ACHN (cell line): ENCODE measurements at regions not wholly inside any gene's neighbourhood (a gene's known extent, or its start where the extent isn't known, plus 50 kb on each side); places are given as distances from the start of the nearest gene placed in this dataset.

Experiments used
- DNase-seq: peaks from one replicate; pipeline ENCODE4 v3.0.0-alpha.2; 2015
- in situ Hi-C: cut with HindIII; loops from 2 replicates; pipeline ENCODE4 v1.10.0; 2017; ENCODE audit warnings: low sequenced_read_pairs, low pct_ligation_motif_present, low pct_unique_long_range_greater_than_20kb

DNA sequence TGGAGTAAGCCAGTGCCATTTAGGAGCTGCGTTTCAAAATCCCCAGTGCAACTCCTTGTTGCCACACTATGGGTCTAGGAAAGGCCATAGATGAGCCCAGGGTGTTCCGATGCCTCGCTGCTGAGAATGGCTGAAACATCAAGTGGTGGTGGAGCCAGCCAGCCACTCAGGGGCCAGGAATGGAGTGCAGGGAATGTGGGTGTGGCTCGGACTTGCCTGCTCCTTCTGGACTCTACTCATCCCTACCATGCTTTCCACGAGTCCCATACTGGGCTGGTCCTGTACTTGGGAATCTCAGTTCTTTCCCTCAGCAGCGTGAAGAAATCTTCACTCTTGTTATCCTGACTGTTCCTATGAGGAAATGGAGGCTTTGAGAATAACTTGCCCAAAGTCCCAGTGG lies 143.5 kb downstream of the INSIG2 start:
- in situ Hi-C loops, result no loop called here
- DNase-seq, result no peak

DNA sequence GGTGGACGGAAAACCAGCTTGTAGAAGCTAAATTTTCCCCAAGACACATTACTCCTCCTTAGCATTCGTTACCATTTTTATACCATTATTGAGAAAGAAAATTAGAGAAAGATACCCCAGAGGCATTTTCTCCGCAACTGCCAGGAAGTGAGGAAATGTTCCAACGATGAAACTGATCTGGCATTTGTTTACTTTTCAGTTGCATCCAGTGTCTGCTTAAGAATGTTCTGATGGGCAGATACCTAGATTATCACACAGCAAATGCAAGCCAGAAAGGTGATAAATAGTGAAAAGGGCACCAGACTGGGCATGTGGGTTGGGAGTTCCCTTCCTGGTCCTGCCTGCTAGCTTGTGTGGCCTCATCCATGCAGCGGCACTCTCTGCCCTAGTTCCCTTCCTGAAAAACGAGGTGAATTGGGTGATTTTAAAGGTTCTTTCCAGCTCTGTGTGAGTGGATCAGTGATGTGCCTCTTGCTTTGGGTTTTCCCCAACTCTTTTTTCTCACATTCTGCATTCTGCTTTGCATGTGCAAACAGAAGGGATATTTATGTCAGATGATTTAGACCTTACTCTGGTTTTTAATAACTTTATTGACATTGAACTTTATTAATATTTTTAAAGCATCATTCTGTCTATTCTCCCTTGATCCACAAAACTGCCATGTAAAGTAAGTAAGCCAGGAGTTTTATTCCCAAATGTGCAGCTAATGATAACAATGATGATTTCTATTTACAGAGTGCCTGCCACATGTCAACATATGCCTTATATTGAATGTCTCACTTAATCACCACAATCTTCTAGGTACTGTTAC lies 139.6 kb downstream of the INSIG2 start:
- no peak for DNase-seq
- in situ Hi-C loops, result no loop called here

- DNase-seq, result no peak
- in situ Hi-C loops, result no loop called here
These were observed 137.4 kb downstream of the INSIG2 start for GRCh38 chr2:118225666-118226065.

DNA sequence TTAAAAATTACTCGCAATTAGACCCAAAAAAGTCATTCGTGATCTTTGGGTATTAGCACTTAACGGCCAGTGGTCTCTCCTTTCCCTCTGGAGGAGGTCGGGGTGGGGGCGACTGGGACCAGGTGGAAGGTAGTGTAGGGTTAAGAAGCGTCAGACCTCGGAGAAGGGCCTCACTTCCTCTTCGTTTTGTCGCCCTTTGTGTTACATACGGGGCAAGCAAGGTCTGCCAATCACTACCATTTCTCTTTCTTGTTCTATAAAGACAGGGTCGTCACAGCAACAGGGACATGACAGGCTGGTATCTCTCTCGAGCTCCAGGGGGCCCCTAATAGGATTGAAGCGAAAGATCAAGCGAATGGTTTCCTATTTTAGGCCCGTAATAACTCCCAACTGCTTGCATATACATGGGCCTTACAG lies 136.6 kb downstream of the INSIG2 start:
- DNase-seq, result no peak
- in situ Hi-C loops, result no loop called here

DNA sequence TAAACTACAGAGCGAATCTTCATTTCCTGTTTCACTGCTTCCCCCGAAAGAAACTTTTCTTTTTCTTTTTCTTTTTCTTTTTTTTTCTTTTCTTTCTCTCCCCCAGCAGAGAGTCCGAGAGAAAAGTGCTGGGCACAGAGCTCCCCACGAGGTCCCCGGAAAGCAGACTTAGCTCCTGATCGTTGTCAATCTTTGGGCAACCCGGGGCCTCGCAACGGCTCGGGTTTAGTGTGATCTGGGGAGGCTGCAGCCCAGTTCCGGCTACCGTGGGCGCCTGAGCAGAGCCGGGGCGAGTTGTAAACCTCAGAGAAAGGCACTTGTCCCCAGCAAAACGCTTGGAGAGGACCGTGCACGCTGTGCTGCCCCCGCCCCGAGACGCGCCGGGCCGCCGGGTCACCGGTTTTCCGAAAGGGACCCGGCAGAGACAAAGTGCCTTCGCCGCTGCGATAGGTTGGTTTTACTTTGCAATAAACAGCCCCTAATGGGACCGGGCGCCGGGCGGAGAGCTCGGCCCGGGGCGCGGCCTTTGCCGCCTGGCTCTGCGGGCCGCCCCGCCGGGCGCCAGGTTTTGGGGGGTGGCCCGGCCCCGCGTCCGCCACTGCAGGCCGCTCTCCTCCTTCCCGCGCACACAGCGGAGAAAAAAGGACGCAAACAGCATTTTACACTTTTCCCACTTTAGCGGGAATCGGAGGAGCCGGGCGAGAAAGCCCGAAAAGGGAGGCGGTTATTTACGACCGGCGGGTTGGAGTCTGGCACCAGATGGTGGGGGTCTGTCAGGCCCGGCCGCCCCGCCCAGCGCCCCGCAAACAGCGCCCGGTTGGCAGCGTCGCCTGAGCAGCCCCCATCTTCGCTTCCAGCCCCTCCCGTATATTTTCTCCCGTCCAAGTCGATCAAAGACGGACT lies 136.0 kb downstream of the INSIG2 start:
- in situ Hi-C loops, result no loop called here
- DNase-seq, result peak; percentile 8

DNA sequence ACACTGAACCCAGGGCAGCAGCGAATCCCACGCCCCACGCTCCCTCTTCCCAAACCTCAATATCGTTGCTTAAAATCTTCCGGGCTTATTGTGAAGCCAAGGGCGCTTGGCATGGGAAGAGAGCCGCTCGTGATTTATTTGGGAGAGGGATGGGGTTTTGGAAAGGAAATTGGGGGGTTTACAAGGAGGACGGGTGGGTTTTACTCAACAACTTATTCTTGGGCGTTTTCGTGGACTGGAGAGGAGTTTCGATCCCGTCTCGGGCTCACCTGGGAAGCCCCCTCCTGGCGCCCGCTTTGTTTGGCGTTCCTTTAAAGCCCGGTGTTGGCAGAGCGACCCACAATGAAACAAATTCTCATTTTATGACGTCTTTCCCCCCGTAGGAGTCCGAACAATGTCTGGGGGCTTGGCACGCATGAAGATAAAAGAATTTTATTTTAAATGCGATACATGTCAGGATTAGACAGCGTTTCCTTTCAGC lies 135.3 kb downstream of the INSIG2 start:
- DNase-seq, result no peak
- in situ Hi-C loops, result no loop called here

- in situ Hi-C loops, result no loop called here
- DNase-seq, result no peak
These were observed 134.6 kb downstream of the INSIG2 start for GRCh38 chr2:118222672-118223421.

DNA sequence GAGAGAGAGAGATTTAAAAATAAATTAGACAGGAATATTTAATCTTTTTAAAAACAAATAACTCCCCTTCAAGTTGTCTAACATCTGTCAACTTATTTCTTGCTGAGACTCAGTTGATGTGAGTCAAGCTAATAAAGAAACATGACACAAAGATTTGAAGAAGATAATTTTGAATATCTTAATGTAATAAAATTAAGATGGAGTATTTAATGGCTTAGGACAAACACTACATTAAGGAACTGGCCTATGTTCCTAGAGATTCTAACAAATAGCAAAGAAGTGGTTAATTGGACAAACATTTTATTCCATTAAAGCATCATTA lies 134.0 kb downstream of the INSIG2 start:
- DNase-seq, result no peak
- in situ Hi-C loops, result no loop called here

GRCh38 chr2:118221536-118222272 lies 133.4 kb downstream of the INSIG2 start:
- DNase-seq, result peak; percentile 75
- in situ Hi-C loops, result no loop called here

DNA sequence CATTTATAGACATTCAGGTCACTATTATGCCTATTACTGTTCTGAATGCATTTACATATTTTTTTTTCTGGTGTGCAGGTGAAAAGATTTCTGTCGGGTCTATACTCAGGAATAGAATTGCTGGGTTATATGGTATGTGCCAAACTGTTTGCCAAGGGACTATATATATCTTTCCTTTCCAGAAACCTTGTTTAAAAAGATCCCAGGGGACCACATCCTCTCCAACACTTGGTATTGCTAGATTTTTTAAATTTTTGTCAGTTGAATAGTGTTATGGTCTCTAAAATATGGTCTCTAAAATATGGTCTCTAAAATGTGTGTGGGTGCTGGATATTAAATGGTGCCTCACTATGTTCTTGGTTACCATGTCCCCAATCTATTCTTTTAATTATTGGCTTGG lies 131.3 kb downstream of the INSIG2 start:
- no peak for DNase-seq
- in situ Hi-C loops, result no loop called here

GRCh38 chr2:118216224-118216623 lies 128.0 kb downstream of the INSIG2 start:
- in situ Hi-C loops, result no loop called here

DNA sequence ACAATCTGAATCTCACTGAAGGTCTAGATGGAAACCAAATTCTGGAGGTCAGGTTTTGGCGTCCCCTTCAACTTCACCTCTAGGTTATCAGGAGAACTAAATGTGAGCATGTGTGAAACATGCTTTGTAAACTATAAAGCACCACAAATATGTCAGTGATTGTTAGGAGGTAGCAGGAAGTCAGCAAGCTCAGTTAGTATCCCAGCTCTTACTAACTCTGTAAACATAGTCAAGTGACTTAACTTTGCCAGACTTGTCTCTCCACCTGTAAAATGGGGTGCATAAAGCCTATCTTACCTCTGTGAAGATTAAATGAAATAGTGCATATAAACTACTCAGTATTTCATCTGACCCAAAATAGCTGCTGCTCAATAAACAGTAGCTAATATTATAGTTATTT lies 121.5 kb downstream of the INSIG2 start:
- no peak for DNase-seq
- in situ Hi-C loops, result no loop called here

More at GRCh38 chr2:118216224-118216623, 128.0 kb downstream of the INSIG2 start:
- no peak for DNase-seq

DNA sequence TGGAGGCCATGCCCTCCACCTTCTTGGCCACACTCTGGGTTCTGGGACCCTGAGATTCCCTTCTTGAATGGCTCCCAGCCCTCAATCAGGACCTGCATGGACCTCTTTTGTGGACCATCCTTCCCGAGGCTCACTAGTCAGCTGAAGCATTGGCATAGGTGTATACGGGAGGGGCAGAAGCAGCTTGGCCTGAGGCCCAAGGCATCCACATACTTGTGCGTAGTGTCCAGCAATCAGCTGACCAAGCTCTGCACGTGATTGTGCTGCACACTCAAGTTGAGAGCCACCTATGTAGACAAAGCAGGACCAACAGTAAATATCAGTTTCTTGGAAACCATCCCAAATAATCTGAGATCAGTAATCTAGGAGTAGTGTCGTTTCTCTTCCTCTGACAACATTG lies 119.6 kb downstream of the INSIG2 start:
- in situ Hi-C loops, result no loop called here
- no peak for DNase-seq

DNA sequence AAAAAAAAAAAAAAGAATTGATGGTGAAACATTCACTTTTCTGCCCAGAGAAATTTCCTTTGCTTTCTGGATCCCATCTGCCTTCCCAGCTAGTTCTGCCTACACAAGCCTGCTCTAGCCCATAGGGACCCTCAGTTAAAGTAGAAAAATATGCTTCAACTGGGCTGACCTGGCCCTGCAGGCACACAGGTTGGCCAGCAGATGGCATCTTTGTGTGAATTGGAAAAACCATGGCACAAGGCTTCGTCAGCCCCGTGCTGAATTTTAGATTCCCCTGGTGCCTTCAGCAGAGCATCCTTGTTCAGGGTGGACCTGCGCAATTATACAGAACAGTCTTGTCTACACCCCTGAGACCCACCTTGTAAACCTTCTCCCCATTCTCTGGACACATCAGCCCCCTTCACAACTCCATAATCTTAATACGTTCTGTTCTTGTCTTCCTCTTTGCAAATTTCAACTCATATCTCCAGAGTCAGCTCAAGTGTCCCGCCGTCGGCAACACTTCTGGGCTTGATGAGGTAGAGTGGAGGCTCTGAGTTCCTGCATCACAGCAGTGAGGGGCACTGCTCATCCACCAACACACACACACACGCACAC lies 114.5 kb downstream of the INSIG2 start:
- in situ Hi-C loops, result no loop called here
- peak; percentile 49 for DNase-seq

DNA sequence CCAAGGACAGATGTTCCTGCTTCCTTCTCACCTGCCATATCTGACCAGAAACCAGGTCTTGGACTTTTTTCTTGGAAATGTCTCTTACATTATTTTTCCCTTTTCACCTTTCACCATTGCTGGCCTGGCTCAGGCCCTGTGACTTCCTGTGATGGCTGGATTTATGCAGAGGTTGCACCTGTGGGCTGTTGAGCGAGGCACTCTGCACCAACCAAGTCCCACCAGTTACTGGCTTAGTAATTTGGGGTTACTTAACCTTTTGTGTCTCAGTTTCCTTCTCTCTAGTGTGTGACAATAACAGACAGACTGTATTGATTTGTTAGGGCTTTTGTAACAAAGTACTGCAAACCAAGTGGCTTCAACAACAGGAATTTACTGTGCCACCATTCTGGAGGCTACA lies 110.0 kb downstream of the INSIG2 start:
- DNase-seq, result no peak
- in situ Hi-C loops, result no loop called here

- DNase-seq, result no peak
- in situ Hi-C loops, result no loop called here
These were observed 108.9 kb downstream of the INSIG2 start for GRCh38 chr2:118197011-118197675.

DNA sequence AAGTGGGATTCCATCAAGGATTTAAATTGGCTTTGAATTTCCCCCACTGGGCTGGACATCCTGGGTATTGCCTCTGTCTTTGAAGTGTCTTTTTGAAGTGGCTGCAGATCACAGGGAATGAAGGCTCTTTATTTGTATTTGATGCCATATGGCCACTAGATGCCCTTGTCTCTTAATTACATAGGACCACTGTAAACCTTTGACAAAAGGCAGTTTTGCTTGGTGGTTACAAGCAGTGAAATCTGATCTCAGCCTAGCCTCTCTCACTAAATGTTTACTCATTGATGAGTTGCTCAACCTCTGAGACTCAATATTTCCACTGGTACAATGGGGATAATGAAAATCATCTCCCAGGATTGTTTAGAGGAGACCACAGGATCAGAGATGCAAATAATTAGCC lies 102.2 kb downstream of the INSIG2 start:
- DNase-seq, result no peak
- in situ Hi-C loops, result no loop called here

GRCh38 chr2:118186858-118187254 lies 98.6 kb downstream of the INSIG2 start:
- no peak for DNase-seq
- in situ Hi-C loops, result no loop called here
